CD4-positive, CD25-positive, alpha-beta regulatory T cell (primary cell): ENCODE measurements at regions not wholly inside any gene's neighbourhood (a gene's known extent, or its start where the extent isn't known, plus 50 kb on each side); places are given as distances from the start of the nearest gene placed in this dataset.

Experiments
- ATAC-seq, 2 donors: fragments of 150-1000 bp; cut with Tn5 transposase; one replicate each; pipeline ENCODE4 v1.10.0; 2021; ENCODE audit warnings: low read depth in 2 of 2, moderate number of reproducible peaks in 2 of 2, moderate library complexity in 1 of 2
- DNase-seq, 3 donors: peaks; one replicate each; pipeline versions ENCODE4 v3.0.0 to v3.0.0-alpha.2; 2012 to 2022; ENCODE audit warnings: mixed read lengths in 1 of 3
- H3K27ac ChIP-seq: one replicate; pipeline ENCODE4 v1.7.0; 2013; ENCODE audit warnings: mild to moderate bottlenecking, low read length; ENCODE audit not compliant: insufficient read depth, poor library complexity, severe bottlenecking
- H3K27me3 ChIP-seq: one replicate; pipeline ENCODE4 v1.7.0; 2013; ENCODE audit warnings: low read length; ENCODE audit not compliant: control insufficient read depth, insufficient read depth
- H3K36me3 ChIP-seq: one replicate; pipeline ENCODE4 v1.7.0; 2013; ENCODE audit warnings: mild to moderate bottlenecking, low read length, moderate library complexity; ENCODE audit not compliant: control insufficient read depth, insufficient read depth
- H3K4me1 ChIP-seq: 2 replicates; pipeline ENCODE4 v1.7.0; 2013; ENCODE audit warnings: mild to moderate bottlenecking, low read length; ENCODE audit not compliant: insufficient read depth, control insufficient read depth, poor library complexity, severe bottlenecking
- H3K4me3 ChIP-seq: one replicate; pipeline ENCODE4 v1.7.0; 2013; ENCODE audit warnings: low read depth, mild to moderate bottlenecking, low read length, moderate library complexity
- H3K9me3 ChIP-seq, 2 experiments: 1 replicate in 1 of 2; 2 replicates in 1 of 2; pipeline ENCODE4 v1.7.0; 2013; ENCODE audit warnings: low read length in 2 of 2, mild to moderate bottlenecking in 1 of 2, moderate library complexity in 1 of 2; ENCODE audit not compliant: control insufficient read depth in 2 of 2
- H3K27ac Mint-ChIP-seq, 3 donors: one replicate each; pipeline ENCODE4 v1.8.0; 2020 to 2022; ENCODE audit warnings: mild to moderate bottlenecking in 3 of 3, mixed read lengths in 3 of 3, moderate library complexity in 2 of 3
- H3K27me3 Mint-ChIP-seq: one replicate; pipeline ENCODE4 v1.8.0; 2022; ENCODE audit warnings: mild to moderate bottlenecking, mixed read lengths
- H3K36me3 Mint-ChIP-seq: one replicate; pipeline ENCODE4 v1.8.0; 2020; ENCODE audit warnings: mixed read lengths
- H3K4me1 Mint-ChIP-seq, 4 donors: one replicate each; pipeline ENCODE4 v1.8.0; 2020 to 2022; ENCODE audit warnings: mixed read lengths in 4 of 4, mild to moderate bottlenecking in 1 of 4
- H3K4me3 Mint-ChIP-seq, 4 donors: one replicate each; pipeline ENCODE4 v1.8.0; 2020 to 2022; ENCODE audit warnings: mild to moderate bottlenecking in 4 of 4, mixed read lengths in 4 of 4, moderate library complexity in 3 of 4
- H3K9me3 Mint-ChIP-seq, 7 donors: one replicate each; pipeline ENCODE4 v1.8.0; 2020 to 2022; ENCODE audit warnings: mixed read lengths in 7 of 7, mild to moderate bottlenecking in 3 of 7, moderate library complexity in 2 of 7

DNA sequence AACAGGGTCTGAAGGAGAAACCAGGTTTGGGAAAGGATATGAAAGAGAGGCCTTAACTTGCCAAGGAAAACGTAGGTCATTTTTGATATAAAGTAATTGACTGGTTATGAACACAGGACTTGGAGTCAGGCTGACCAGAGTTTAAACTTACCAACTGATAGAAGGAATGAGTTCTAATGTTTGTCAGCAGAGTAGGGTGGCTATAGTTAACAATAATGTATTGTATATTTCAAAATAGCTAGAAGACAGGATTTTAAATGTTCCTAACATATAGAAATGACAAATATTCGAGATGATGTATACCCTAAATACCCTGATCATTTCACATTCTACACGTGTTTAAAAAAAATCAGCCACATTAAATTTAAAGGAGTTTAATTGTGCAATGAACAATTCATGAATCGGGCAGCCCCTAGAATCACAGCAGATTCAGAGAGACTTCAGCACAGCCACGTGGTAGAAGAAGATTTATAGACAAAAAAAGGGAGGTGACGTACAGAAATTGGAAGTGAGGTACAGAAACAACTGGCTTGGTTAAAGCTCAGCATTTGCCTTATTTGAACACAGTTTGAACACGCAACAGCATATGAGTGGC lies 52.5 kb upstream of the PLEKHG7 start:
- Mint-ChIP-seq H3K4me1 (peaks cover 0 to 9% (median 3%) of the 10 kb centered on the region in 4 donors), H3K4me3 (no peak overlapping the region), H3K27ac (peak overlapping the region in 1 of 3 donors; percentile 48), H3K36me3 (no peaks in the 10 kb centered on the region), H3K9me3 (no peaks in the 10 kb centered on the region), H3K27me3 (peaks cover 8% of the 10 kb centered on the region)
- no peaks in the 10 kb centered on the region for H3K36me3 ChIP-seq
- H3K27ac ChIP-seq, result no peak overlapping the region
- no peaks in the 10 kb centered on the region for H3K4me1 ChIP-seq
- no peak overlapping the region for H3K4me3 ChIP-seq
- ATAC-seq (no peak), DNase-seq (no peak)
- H3K27me3 ChIP-seq, result no peaks in the 10 kb centered on the region
- no peaks in the 10 kb centered on the region for H3K9me3 ChIP-seq

GRCh38 chr12:92649511-92650227 lies 53.1 kb upstream of the PLEKHG7 start:
- H3K27ac ChIP-seq, result no peak overlapping the region
- ATAC-seq (peak; percentile 74 to 78), DNase-seq (peak; percentile 42 to 80 (median 60))
- Mint-ChIP-seq H3K27me3 (peaks cover 8% of the 10 kb centered on the region), H3K4me1 (peaks cover 0 to 9% (median 3%) of the 10 kb centered on the region in 4 donors), H3K4me3 (no peak overlapping the region), H3K9me3 (no peaks in the 10 kb centered on the region), H3K27ac (peak overlapping the region in 1 of 3 donors; percentile 48), H3K36me3 (no peaks in the 10 kb centered on the region)
- H3K9me3 ChIP-seq, result peaks cover 0 to 2% of the 10 kb centered on the region in 2 experiments
- H3K27me3 ChIP-seq, result no peaks in the 10 kb centered on the region
- no peak overlapping the region for H3K4me3 ChIP-seq
- H3K4me1 ChIP-seq, result no peaks in the 10 kb centered on the region
- no peaks in the 10 kb centered on the region for H3K36me3 ChIP-seq

DNA sequence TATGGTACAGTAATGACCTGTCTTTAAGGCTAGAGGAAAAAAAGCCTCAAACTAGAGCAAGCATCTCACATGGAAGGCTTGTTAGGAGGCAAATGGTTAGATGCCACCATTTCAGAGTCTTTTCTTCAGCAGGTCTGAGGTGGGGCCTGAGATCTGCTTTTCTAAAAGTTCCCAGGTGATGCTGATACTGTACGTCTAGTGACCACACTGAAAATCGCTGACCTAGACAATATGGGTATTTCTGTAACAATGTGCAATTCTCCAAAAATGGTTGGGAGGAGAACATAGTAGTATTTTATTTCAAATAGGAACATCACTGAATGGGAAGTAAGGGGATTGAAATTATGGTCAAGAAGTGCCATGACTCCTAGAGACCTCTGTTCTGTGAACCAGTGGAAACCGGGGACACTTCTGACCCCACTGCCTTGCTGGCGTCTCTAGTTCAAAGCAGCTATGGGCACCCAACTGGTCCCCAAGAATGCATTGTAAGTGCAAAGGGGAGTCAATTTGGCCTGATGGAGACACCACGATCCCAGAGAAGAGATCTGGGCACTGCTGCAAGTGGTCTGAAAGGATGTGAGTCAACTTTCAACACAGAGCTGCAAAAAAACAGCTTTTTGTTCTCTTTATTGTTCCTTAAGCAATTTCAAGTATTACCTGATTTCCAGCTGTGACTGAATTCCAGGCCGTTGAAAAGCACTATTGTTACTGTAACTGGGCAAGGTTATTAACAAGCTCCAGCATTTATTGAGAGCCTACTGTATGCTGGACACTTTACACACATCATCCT lies 54.4 kb upstream of the PLEKHG7 start:
- Histone ChIP-seq H3K9me3 (peaks cover 0 to 6% of the 10 kb centered on the region in 2 experiments), H3K27me3 (no peaks in the 10 kb centered on the region), H3K27ac (no peak overlapping the region), H3K4me3 (no peak overlapping the region), H3K4me1 (no peaks in the 10 kb centered on the region), H3K36me3 (no peaks in the 10 kb centered on the region)
- no peak for ATAC-seq
- Mint-ChIP-seq H3K9me3 (peaks cover 0 to 11% (median 0%) of the 10 kb centered on the region in 7 donors), H3K27me3 (peaks cover 13% of the 10 kb centered on the region), H3K4me1 (peaks cover 0 to 9% (median 3%) of the 10 kb centered on the region in 4 donors), H3K36me3 (no peaks in the 10 kb centered on the region), H3K4me3 (no peak overlapping the region), H3K27ac (peak overlapping the region in 1 of 3 donors; percentile 64)
- no peak for DNase-seq

GRCh38 chr12:92641291-92641690 lies 61.5 kb upstream of the PLEKHG7 start:
- Mint-ChIP-seq H3K4me3 (no peak overlapping the region), H3K4me1 (no peaks in the 10 kb centered on the region), H3K9me3 (peaks cover 0 to 19% (median 0%) of the 10 kb centered on the region in 7 donors), H3K27ac (no peak overlapping the region), H3K27me3 (peaks cover 4% of the 10 kb centered on the region), H3K36me3 (no peaks in the 10 kb centered on the region)
- Histone ChIP-seq H3K9me3 (peaks cover 0 to 6% of the 10 kb centered on the region in 2 experiments), H3K4me1 (no peaks in the 10 kb centered on the region), H3K4me3 (no peak overlapping the region), H3K36me3 (no peaks in the 10 kb centered on the region), H3K27me3 (no peaks in the 10 kb centered on the region), H3K27ac (no peak overlapping the region)
- ATAC-seq, result no peak
- DNase-seq, result no peak

DNA sequence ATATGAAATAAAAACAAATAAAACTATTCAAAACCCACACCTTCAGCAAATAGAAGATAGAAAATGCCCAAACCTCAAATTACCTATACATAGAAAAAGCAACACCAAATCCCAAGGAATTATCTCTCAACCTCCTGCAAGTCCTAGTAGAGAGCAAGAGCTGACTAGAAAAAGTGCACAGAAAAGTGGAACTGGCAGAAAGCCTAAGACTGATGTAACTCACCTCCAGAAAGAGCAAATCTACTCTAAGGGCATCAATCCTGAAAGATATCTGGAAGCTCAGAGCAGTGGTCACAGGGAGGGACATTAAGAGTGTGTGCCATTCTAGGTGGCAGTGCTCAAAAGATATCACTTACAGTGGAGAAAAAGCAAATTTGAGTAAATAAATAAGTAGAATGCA lies 62.1 kb upstream of the PLEKHG7 start:
- Mint-ChIP-seq H3K4me3 (no peak overlapping the region), H3K27me3 (peaks cover 4% of the 10 kb centered on the region), H3K36me3 (no peaks in the 10 kb centered on the region), H3K27ac (no peak overlapping the region), H3K9me3 (peaks cover 0 to 19% (median 0%) of the 10 kb centered on the region in 7 donors), H3K4me1 (no peaks in the 10 kb centered on the region)
- Histone ChIP-seq H3K36me3 (no peaks in the 10 kb centered on the region), H3K4me1 (no peaks in the 10 kb centered on the region), H3K27ac (no peak overlapping the region), H3K27me3 (no peaks in the 10 kb centered on the region), H3K9me3 (peaks cover 0 to 6% of the 10 kb centered on the region in 2 experiments), H3K4me3 (no peak overlapping the region)
- no peak for DNase-seq
- ATAC-seq, result no peak

GRCh38 chr12:92639017-92639416 lies 63.8 kb upstream of the PLEKHG7 start:
- Mint-ChIP-seq H3K9me3 (peaks cover 0 to 13% (median 0%) of the 10 kb centered on the region in 7 donors), H3K27me3 (no peaks in the 10 kb centered on the region), H3K27ac (no peak overlapping the region), H3K4me1 (no peaks in the 10 kb centered on the region), H3K36me3 (no peaks in the 10 kb centered on the region), H3K4me3 (no peak overlapping the region)
- Histone ChIP-seq H3K36me3 (no peaks in the 10 kb centered on the region), H3K27me3 (no peaks in the 10 kb centered on the region), H3K4me3 (no peak overlapping the region), H3K27ac (no peak overlapping the region), H3K4me1 (no peaks in the 10 kb centered on the region), H3K9me3 (no peaks in the 10 kb centered on the region)
- ATAC-seq (no peak), DNase-seq (no peak)

GRCh38 chr12:92634730-92635129 lies 68.1 kb upstream of the PLEKHG7 start:
- no peaks in the 10 kb centered on the region for H3K27me3 Mint-ChIP-seq
- Histone ChIP-seq H3K27ac (no peak overlapping the region), H3K9me3 (no peaks in the 10 kb centered on the region), H3K4me3 (no peak overlapping the region), H3K4me1 (no peaks in the 10 kb centered on the region), H3K27me3 (no peaks in the 10 kb centered on the region), H3K36me3 (no peaks in the 10 kb centered on the region)
- no peaks in the 10 kb centered on the region for H3K4me1 Mint-ChIP-seq
- no peak overlapping the region for H3K4me3 Mint-ChIP-seq
- H3K36me3 Mint-ChIP-seq, result no peaks in the 10 kb centered on the region
- H3K27ac Mint-ChIP-seq, result no peak overlapping the region
- ATAC-seq, result no peak
- no peak for DNase-seq
- H3K9me3 Mint-ChIP-seq, result no peaks in the 10 kb centered on the region
